ENCODE measurements at regions not wholly inside any gene's neighbourhood (a gene's known extent, or its start where the extent isn't known, plus 50 kb on each side); places are given as distances from the start of the nearest gene placed in this dataset.

DNA sequence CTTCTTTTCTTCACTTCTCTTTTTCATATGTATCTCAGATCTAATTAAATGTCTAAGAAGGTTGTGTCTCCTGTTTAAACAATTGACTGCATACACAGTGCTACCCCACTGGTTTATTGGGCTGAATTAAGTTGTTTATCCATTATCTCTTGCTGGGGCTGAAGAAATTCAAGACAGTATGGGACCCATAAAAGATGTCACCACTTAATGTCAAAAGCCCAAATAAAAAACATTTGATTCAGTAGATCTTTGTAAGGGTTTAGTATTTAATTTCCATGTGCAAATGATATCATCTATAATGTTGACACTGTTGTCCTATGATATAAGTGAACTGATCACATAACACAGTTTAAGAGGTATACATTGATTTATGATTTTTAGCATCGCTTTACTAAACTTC, 1431.9 kb upstream of the PCDH20 start:
- ChIA-PET POLR2A (no interaction called here), CTCF (no interaction called here)
- no peak for DNase-seq (ENCODE audit: extremely low spot score)
- TF ChIP-seq, protein P1, sequence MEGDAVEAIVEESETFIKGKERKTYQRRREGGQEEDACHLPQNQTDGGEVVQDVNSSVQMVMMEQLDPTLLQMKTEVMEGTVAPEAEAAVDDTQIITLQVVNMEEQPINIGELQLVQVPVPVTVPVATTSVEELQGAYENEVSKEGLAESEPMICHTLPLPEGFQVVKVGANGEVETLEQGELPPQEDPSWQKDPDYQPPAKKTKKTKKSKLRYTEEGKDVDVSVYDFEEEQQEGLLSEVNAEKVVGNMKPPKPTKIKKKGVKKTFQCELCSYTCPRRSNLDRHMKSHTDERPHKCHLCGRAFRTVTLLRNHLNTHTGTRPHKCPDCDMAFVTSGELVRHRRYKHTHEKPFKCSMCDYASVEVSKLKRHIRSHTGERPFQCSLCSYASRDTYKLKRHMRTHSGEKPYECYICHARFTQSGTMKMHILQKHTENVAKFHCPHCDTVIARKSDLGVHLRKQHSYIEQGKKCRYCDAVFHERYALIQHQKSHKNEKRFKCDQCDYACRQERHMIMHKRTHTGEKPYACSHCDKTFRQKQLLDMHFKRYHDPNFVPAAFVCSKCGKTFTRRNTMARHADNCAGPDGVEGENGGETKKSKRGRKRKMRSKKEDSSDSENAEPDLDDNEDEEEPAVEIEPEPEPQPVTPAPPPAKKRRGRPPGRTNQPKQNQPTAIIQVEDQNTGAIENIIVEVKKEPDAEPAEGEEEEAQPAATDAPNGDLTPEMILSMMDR (IDR thresholded peaks at IDR 0.05; ENCODE audit: control extremely low read depth, extremely low read depth, low read depth, missing control alignments), result no peak

DNA sequence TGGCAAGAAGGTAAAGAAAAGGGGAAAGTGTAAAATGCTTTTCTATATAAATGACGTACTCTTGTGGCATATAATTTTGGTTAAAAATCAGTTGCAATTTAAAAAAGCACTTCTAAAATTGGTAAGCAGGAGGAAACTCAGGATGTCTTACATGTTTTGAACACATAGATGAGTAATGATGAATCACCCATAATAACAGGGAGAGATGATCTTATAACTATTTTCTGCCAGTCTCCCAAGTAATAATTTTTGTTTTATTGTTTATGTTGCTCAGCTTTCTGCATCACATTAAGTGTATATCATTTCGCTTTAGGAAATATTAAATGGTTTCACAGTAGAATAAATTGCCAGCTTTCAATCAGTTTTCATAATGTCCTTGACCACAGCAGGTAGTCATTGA, 1430.7 kb upstream of the PCDH20 start:
- no peak for DNase-seq (ENCODE audit: extremely low spot score)
- POLR2A ChIA-PET, result no interaction called here
- CTCF ChIA-PET, result interaction anchor here (0.7 to 1.3 kb wide), 2 partner anchors 53 to 118 kb away, joined by 3 read pairs; no protein-coding TSS in a partner anchor
- TF ChIP-seq, protein P1 (IDR thresholded peaks at IDR 0.05; ENCODE audit: control extremely low read depth, extremely low read depth, low read depth, missing control alignments), result no peak

- DNase-seq (ENCODE audit: extremely low spot score), result no peak
- CTCF ChIA-PET, result no interaction called here
- TF ChIP-seq, protein P1 (IDR thresholded peaks at IDR 0.05; ENCODE audit: control extremely low read depth, extremely low read depth, low read depth, missing control alignments), result no peak
- POLR2A ChIA-PET, result no interaction called here
Measured at GRCh38 chr13:62839338-62839737, 1423.7 kb upstream of the PCDH20 start.

DNA sequence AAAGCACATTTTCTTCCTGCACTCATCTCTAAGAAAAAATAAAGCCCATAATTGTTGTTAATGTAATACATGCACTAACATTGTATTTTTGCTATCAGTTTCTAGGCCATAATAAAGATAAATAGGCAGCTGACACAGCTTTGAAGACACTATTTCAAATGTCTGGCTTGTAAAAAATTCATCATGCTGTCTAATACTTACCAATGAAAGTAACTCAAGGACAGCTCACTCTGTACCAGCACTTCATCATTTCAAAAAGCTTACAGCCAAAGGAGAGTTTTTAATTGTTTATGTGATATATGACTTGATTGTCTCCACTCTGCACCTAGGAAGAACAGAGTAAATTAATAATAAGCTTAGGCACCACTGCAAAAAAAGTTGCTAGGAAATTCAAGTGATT, 1423.3 kb upstream of the PCDH20 start:
- no peak for DNase-seq (ENCODE audit: extremely low spot score)
- TF ChIP-seq, protein P1 (IDR thresholded peaks at IDR 0.05; ENCODE audit: control extremely low read depth, extremely low read depth, low read depth, missing control alignments), result no peak
- ChIA-PET CTCF (no interaction called here), POLR2A (no interaction called here)

GRCh38 chr13:62837895-62838294, 1422.2 kb upstream of the PCDH20 start:
- POLR2A ChIA-PET, result no interaction called here
- no peak for DNase-seq (ENCODE audit: extremely low spot score)
- CTCF ChIA-PET, result interaction anchor here (1.1 kb wide), 1 partner anchor 10 kb away, joined by 5 read pairs; no protein-coding TSS in a partner anchor
- TF ChIP-seq, protein P1 (IDR thresholded peaks at IDR 0.05; ENCODE audit: control extremely low read depth, extremely low read depth, low read depth, missing control alignments), result no peak

DNA sequence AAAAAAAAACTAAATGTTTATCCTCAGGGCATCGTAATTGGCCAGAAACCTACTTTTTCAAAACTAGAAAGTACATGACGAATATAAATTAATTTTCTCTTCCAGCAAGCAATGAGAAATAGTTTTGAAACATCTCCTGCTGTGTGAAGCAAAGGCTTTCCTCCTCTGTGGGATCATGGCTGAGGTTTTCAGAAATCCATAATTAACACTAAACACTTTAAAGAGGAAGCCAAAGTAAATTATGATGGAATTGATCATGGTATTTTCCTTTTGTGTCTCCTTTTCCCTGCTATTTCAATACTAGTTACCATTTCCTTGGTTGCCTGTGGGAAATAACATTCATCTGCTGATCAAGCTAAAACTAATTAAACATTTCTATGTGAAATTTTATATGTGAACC, 1413.8 kb upstream of the PCDH20 start:
- ChIA-PET POLR2A (no interaction called here), CTCF (no interaction called here)
- TF ChIP-seq, protein P1 (IDR thresholded peaks at IDR 0.05; ENCODE audit: control extremely low read depth, extremely low read depth, low read depth, missing control alignments), result no peak
- no peak for DNase-seq (ENCODE audit: extremely low spot score)

GRCh38 chr13:62799931-62800436, 1384.3 kb upstream of the PCDH20 start:
- ChIA-PET POLR2A (no interaction called here), CTCF (interaction anchor here (1.0 to 1.4 kb wide), 2 partner anchors 9 to 20 kb away, joined by 3 read pairs; no protein-coding TSS in a partner anchor)
- TF ChIP-seq, protein P1 (IDR thresholded peaks at IDR 0.05; ENCODE audit: control extremely low read depth, extremely low read depth, low read depth, missing control alignments), result no peak

More at GRCh38 chr13:62799931-62800436, 1384.3 kb upstream of the PCDH20 start:
- DNase-seq (ENCODE audit: extremely low spot score), result no peak
